Esophagus squamous epithelium (tissue), 4 donors: ENCODE measurements at regions not wholly inside any gene's neighbourhood (a gene's known extent, or its start where the extent isn't known, plus 50 kb on each side); places are given as distances from the start of the nearest gene placed in this dataset.

Experiments used
- POLR2A ChIP-seq, 4 donors: fragments of 450-650 bp; IDR thresholded peaks; one replicate each; pipeline ENCODE4 v1.6.1; 2017; ENCODE audit warnings: antibody characterized with exemption in 4 of 4, mild to moderate bottlenecking in 4 of 4, moderate library complexity in 3 of 4
- TF ChIP-seq, protein P1 (sequence below), 6 experiments: fragments of 450-650 bp in 4 of 6; fragments of 200-600 bp in 2 of 6; sonication (generic) in 2 of 6; IDR thresholded peaks; one replicate each; pipeline ENCODE4 v1.5.1; 2016 to 2019; ENCODE audit warnings: antibody characterized with exemption in 6 of 6, mild to moderate bottlenecking in 4 of 6, moderate library complexity in 4 of 6

DNA sequence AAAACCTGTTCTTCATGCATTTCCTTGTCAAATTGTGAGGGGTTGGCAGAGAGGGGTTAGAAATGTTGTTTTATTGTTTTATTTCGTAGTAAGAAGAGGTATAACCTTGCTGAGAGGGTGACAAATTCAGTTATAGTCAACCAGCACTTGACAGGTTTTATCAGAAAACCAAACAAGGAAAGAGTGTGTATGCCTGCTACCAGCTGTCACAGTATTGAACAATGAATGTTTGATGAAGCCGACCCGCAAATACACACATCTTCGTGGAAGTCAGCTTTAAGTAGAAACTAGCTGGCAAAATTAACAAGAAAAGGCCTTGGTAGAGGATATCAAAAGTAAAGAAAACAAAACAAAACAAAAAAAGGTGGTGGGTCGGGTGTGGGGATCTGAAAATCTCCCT lies 214.6 kb upstream of the TLE4 start:
- TF ChIP-seq, protein P1, sequence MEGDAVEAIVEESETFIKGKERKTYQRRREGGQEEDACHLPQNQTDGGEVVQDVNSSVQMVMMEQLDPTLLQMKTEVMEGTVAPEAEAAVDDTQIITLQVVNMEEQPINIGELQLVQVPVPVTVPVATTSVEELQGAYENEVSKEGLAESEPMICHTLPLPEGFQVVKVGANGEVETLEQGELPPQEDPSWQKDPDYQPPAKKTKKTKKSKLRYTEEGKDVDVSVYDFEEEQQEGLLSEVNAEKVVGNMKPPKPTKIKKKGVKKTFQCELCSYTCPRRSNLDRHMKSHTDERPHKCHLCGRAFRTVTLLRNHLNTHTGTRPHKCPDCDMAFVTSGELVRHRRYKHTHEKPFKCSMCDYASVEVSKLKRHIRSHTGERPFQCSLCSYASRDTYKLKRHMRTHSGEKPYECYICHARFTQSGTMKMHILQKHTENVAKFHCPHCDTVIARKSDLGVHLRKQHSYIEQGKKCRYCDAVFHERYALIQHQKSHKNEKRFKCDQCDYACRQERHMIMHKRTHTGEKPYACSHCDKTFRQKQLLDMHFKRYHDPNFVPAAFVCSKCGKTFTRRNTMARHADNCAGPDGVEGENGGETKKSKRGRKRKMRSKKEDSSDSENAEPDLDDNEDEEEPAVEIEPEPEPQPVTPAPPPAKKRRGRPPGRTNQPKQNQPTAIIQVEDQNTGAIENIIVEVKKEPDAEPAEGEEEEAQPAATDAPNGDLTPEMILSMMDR (IDR thresholded peaks at IDR 0.05): no peak
- TF ChIP-seq POLR2A (IDR thresholded peaks at IDR 0.05): no peak
